ENCODE measurements at regions not wholly inside any gene's neighbourhood (a gene's known extent, or its start where the extent isn't known, plus 50 kb on each side); places are given as distances from the start of the nearest gene placed in this dataset.

GRCh38 chr5:39720136-39720535 is 295.4 kb upstream of the DAB2 start:
- H3K4ac ChIP-seq (ENCODE audit: low read depth, low read length) = no peak overlapping the region
- H3K18ac ChIP-seq (ENCODE audit: insufficient read length, low read depth, low read length) = no peak overlapping the region
- H3K9me3 ChIP-seq (ENCODE audit: control insufficient read depth, low read depth, low read length) = no peaks in the 10 kb centered on the region
- H3K23ac ChIP-seq (ENCODE audit: insufficient read length, low read depth, low read length) = no peak overlapping the region
- H3K56ac ChIP-seq (ENCODE audit: insufficient read length, low read depth, low read length) = no peak overlapping the region
- H3K27me3 ChIP-seq (ENCODE audit: insufficient read depth, low read length) = no peaks in the 10 kb centered on the region
- Mint-ChIP-seq H3K27me3 (ENCODE audit: low read depth) (no peaks in the 10 kb centered on the region), H3K4me3 (no peak overlapping the region), H3K9me3 (peaks cover 0 to 2% of the 10 kb centered on the region in 2 experiments; a peak in 2 of 5 replicates), H3K36me3 (ENCODE audit: insufficient read depth in 1 of 3, low read depth in 3 of 3) (no peaks in the 10 kb centered on the region; a peak in 1 of 7 replicates), H3K27ac (no peak overlapping the region), H3K4me1 (peaks cover 4% of the 10 kb centered on the region in 2 experiments)
- no peak overlapping the region for H2BK15ac ChIP-seq (ENCODE audit: low read depth, low read length)
- no peak overlapping the region for H4K5ac ChIP-seq (ENCODE audit: insufficient read length, low read depth, low read length)
- no peak overlapping the region for H4K91ac ChIP-seq (ENCODE audit: insufficient read length, low read depth, low read length)
- H3K79me2 ChIP-seq (ENCODE audit: insufficient read depth, low read length) = no peaks in the 10 kb centered on the region
- H3T11ph ChIP-seq (ENCODE audit: low read length) = no peak overlapping the region
- no peak overlapping the region for H3K9ac ChIP-seq (ENCODE audit: extremely low read depth, insufficient read length, low read length)
- no peak overlapping the region for H3K4me2 ChIP-seq (ENCODE audit: insufficient read depth, insufficient read length, low read length)
- H2BK5ac ChIP-seq (ENCODE audit: insufficient read length, low read length) = no peak overlapping the region
- no peak overlapping the region for H2BK20ac ChIP-seq (ENCODE audit: low read depth, low read length, poor library complexity, severe bottlenecking)
- no peak overlapping the region for H2BK120ac ChIP-seq (ENCODE audit: low read depth, low read length, poor library complexity, severe bottlenecking)
- no peak for DNase-seq
- H4K8ac ChIP-seq (replicated peaks; ENCODE audit: insufficient read length, low read depth, low read length) = no peak overlapping the region
- no peaks in the 10 kb centered on the region for H3K4me1 ChIP-seq (ENCODE audit: insufficient read depth, low read length)
- no peaks in the 10 kb centered on the region for H4K20me1 ChIP-seq (ENCODE audit: control insufficient read depth, insufficient read depth, insufficient read length)
- H3K23me2 ChIP-seq (ENCODE audit: insufficient read length, low read depth, low read length, poor library complexity, severe bottlenecking) = no peaks in the 10 kb centered on the region
- no peak overlapping the region for H2BK12ac ChIP-seq (ENCODE audit: insufficient read length, low read depth, low read length)
- no CpG with 5 or more reads among the region's 3 CpGs for WGBS (ENCODE audit: extremely low coverage, insufficient read length, low lambda C conversion rate)
- no peak overlapping the region for H3K27ac ChIP-seq (ENCODE audit: insufficient read length, low read depth, low read length)
- no peak overlapping the region for H2AK5ac ChIP-seq (ENCODE audit: insufficient read length, low read length)
- no peak overlapping the region for H3K14ac ChIP-seq (ENCODE audit: insufficient read depth, low read length)
- TF ChIP-seq CTCF (conservative IDR thresholded peaks at IDR 0.05) = no peak
- no peak overlapping the region for H2AFZ ChIP-seq (ENCODE audit: low read length)
- H3K79me1 ChIP-seq (ENCODE audit: insufficient read depth, low read depth, low read length, poor library complexity, severe bottlenecking) = no peaks in the 10 kb centered on the region

Measured in H9 (cell line).